Panc1 (cell line): ENCODE measurements at regions not wholly inside any gene's neighbourhood (a gene's known extent, or its start where the extent isn't known, plus 50 kb on each side); places are given as distances from the start of the nearest gene placed in this dataset.

Experiments
- ATAC-seq: fragments of 200-7000 bp; cut with Tn5 transposase; 2 replicates; pipeline ENCODE4 v1.9.1; 2020; ENCODE audit warnings: mild to moderate bottlenecking, moderate library complexity
- BruUV-seq: library from RNA; stranded (reverse); fragments of 400-500 nt; replicated peaks from 2 replicates; lab custom pipeline; 2021; lab: Mats Ljungman, UMichigan
- CTCF ChIA-PET: fragments of 300-600 bp; sonication (Branson Sonifier 250); formaldehyde crosslinking; loops from one replicate; lab custom pipeline; 2022; ENCODE audit warnings: antibody characterized with exemption; lab: Charles Lee
- POLR2A ChIA-PET: fragments of 300-600 bp; sonication (Branson Sonifier 250); formaldehyde crosslinking; loops from one replicate; lab custom pipeline; 2022; ENCODE audit warnings: antibody characterized with exemption; lab: Charles Lee
- DNase-seq: peaks from one replicate; pipeline ENCODE4 v3.0.0-alpha.2; 2010; ENCODE audit warnings: low read depth, low spot score
- H3K27ac ChIP-seq: 2 replicates; pipeline ENCODE4 v1.5.1; 2011; ENCODE audit warnings: mild to moderate bottlenecking, low read length, inconsistent platforms
- H3K27me3 ChIP-seq: fragments of 200-500 bp; sonication (Bioruptor generic); 2 replicates; pipeline ENCODE4 v1.6.0; 2014; ENCODE audit warnings: low read length, inconsistent platforms; ENCODE audit not compliant: control insufficient read depth, insufficient read depth
- H3K36me3 ChIP-seq: fragments of 200-500 bp; sonication (Bioruptor generic); 2 replicates; pipeline ENCODE4 v1.5.1; 2014; ENCODE audit warnings: inconsistent platforms, mild to moderate bottlenecking, low read length, moderate library complexity; ENCODE audit not compliant: control insufficient read depth, insufficient read depth
- H3K4me1 ChIP-seq: 2 replicates; pipeline ENCODE4 v1.5.1; 2011; ENCODE audit warnings: inconsistent platforms, mild to moderate bottlenecking, low read length, moderate library complexity; ENCODE audit not compliant: control insufficient read depth, insufficient read depth
- H3K4me3 ChIP-seq, 2 experiments: 2 replicates each; pipeline ENCODE4 v1.5.1; 2011 to 2012; ENCODE audit warnings: low read depth in 2 of 2, low read length in 2 of 2, mild to moderate bottlenecking in 2 of 2, inconsistent platforms in 1 of 2, moderate library complexity in 1 of 2
- H3K9me3 ChIP-seq: fragments of 200-500 bp; sonication (Bioruptor generic); 2 replicates; pipeline ENCODE4 v1.5.1; 2014; ENCODE audit warnings: low read depth, mild to moderate bottlenecking, inconsistent platforms, low read length, moderate library complexity; ENCODE audit not compliant: control insufficient read depth, insufficient read depth
- CTCF ChIP-seq: fragments of 450-650 bp; IDR thresholded peaks from 2 replicates; pipeline ENCODE4 v1.5.1; 2017; ENCODE audit warnings: mild to moderate bottlenecking
- POLR2AphosphoS5 ChIP-seq: IDR thresholded peaks from 2 replicates; pipeline ENCODE4 v1.6.1; 2012; ENCODE audit warnings: mild to moderate bottlenecking, low read depth, low read length, moderate library complexity
- REST ChIP-seq, 2 experiments: IDR thresholded peaks; 2 replicates each; pipeline ENCODE4 v1.6.1; 2011 to 2012; ENCODE audit warnings: low read depth in 2 of 2, control low read depth in 1 of 2, low read length in 1 of 2, mild to moderate bottlenecking in 1 of 2, moderate library complexity in 1 of 2; ENCODE audit not compliant: insufficient read depth in 1 of 2
- SIN3A ChIP-seq: IDR thresholded peaks from 2 replicates; pipeline ENCODE4 v1.6.1; 2012; ENCODE audit warnings: low read depth, mild to moderate bottlenecking, low read length, moderate library complexity, borderline replicate concordance; ENCODE audit not compliant: insufficient read depth
- TCF7L2 ChIP-seq: IDR thresholded peaks from 2 replicates; pipeline ENCODE4 v1.6.1; 2011; ENCODE audit warnings: mild to moderate bottlenecking, low read depth, low read length, inconsistent platforms
- in situ Hi-C: cut with HindIII; loops from 2 replicates; pipeline ENCODE4 v1.10.0; 2016; ENCODE audit warnings: low sequenced_read_pairs, low pct_unique_long_range_greater_than_20kb
- intact Hi-C: fragments of 100-400 bp; cut with micrococcal nuclease; formaldehyde crosslinking; loops from one replicate; pipeline ENCODE4 v1.10.0; 2022; ENCODE audit not compliant: unreplicated experiment

DNA sequence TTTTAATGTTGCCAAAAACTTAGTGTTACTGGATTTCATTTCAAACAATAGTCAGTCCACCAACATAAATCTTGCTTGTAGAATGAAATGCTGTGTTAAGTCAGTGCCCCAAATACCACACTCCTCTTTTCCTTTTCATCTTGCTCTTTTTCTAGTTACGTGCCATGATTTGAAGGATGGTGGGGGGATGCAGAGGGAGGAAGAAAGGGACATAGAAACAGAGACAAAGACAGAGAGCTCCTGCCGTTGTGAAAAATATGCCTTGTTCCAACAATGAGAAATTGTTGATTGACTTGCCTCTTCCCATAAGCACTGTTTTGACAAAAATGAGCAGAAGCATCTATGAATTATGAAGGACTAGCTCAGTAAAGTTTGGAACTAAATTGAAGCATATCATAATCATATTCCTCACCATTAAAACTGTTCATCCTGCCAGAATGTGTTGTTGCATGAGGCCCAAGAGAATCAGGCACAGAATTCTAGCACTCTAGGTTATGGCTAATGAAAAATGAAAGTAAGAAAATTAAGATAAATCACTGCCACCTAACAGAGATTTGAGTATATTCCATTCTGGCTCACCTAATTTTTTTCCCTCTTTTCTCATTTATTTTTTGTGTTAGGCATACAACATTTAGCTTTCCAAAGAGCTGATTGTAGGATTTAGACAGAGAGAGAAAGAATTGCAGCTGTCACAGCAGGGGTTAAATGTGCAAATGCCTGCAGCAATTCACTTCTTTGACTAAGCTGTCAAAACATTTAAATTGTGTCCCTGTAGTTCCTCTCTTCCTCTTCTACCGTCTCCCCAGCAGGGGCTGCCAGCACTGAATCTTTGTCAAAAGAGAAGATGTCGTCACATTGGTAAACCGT lies 111.6 kb upstream of the PTPN13 start:
- POLR2A ChIA-PET: interaction anchor here (0.7 kb wide), 1 partner anchor 254 kb away, joined by 3 read pairs; no protein-coding TSS in a partner anchor
- CTCF ChIA-PET: interaction anchor here (0.6 kb wide), 1 partner anchor 13 kb away, joined by 5 read pairs; no protein-coding TSS in a partner anchor

GRCh38 chr4:86483173-86483490 lies 111.0 kb upstream of the PTPN13 start:
- Histone ChIP-seq H3K27ac (no peak overlapping the region), H3K4me1 (no peaks in the 10 kb centered on the region), H3K36me3 (no peaks in the 10 kb centered on the region), H3K27me3 (no peaks in the 10 kb centered on the region), H3K9me3 (no peaks in the 10 kb centered on the region), H3K4me3 (no peak overlapping the region)
- ChIA-PET CTCF (interaction anchor here (0.6 kb wide), 1 partner anchor 13 kb away, joined by 5 read pairs; no protein-coding TSS in a partner anchor), POLR2A (no interaction called here)
- ATAC-seq: no peak
- DNase-seq: no peak
- no peak for TF ChIP-seq CTCF
- intact Hi-C loops (no loop called here), in situ Hi-C loops (no loop called here)
- no TSS peak for BruUV-seq

More for the DNA sequence above, 111.6 kb upstream of the PTPN13 start:
- no peak overlapping the region for H3K27ac ChIP-seq
- no peak for TF ChIP-seq TCF7L2
- no peak for TF ChIP-seq POLR2AphosphoS5
- no peak for TF ChIP-seq SIN3A
- TF ChIP-seq REST (IDR thresholded peaks at IDR 0.05; ENCODE audit: insufficient read depth in 1 of 2, low read depth in 2 of 2, low read length in 1 of 2): no peak
- no peak for TF ChIP-seq CTCF
- DNase-seq (no peak), ATAC-seq (no peak)
- H3K27me3 ChIP-seq: no peaks in the 10 kb centered on the region
- H3K4me1 ChIP-seq: no peaks in the 10 kb centered on the region
- in situ Hi-C loops: no loop called here
- H3K4me3 ChIP-seq: no peak overlapping the region
- no peaks in the 10 kb centered on the region for H3K36me3 ChIP-seq
- H3K9me3 ChIP-seq: no peaks in the 10 kb centered on the region
- BruUV-seq: no TSS peak
- intact Hi-C loops: no loop called here
